Osteoblast (primary cell): ENCODE measurements at regions not wholly inside any gene's neighbourhood (a gene's known extent, or its start where the extent isn't known, plus 50 kb on each side); places are given as distances from the start of the nearest gene placed in this dataset.

Experiments used
- DNase-seq: peaks from one replicate; pipeline ENCODE4 v3.0.0; 2011; ENCODE audit warnings: low spot score, mixed read lengths; ENCODE audit not compliant: insufficient read length; ENCODE audit errors: missing footprints
- H2AFZ ChIP-seq: 2 replicates; pipeline ENCODE4 v1.6.0; 2011; ENCODE audit warnings: mild to moderate bottlenecking, low read length
- H3K27ac ChIP-seq: 2 replicates; pipeline ENCODE4 v1.5.1; 2011; ENCODE audit warnings: mild to moderate bottlenecking, low read depth, low read length, moderate library complexity
- H3K27me3 ChIP-seq: 2 replicates; pipeline ENCODE4 v1.6.0; 2012; ENCODE audit warnings: mild to moderate bottlenecking, control low read depth, inconsistent platforms, low read length, moderate library complexity; ENCODE audit not compliant: insufficient read depth
- H3K36me3 ChIP-seq: 2 replicates; pipeline ENCODE4 v1.5.1; 2011; ENCODE audit warnings: mild to moderate bottlenecking, low read length, control low read depth, moderate library complexity; ENCODE audit not compliant: insufficient read depth
- H3K4me1 ChIP-seq: 2 replicates; pipeline ENCODE4 v1.5.1; 2011; ENCODE audit warnings: mild to moderate bottlenecking, low read length, control low read depth, moderate library complexity; ENCODE audit not compliant: insufficient read depth
- H3K4me2 ChIP-seq: 2 replicates; pipeline ENCODE4 v1.6.0; 2011; ENCODE audit warnings: mild to moderate bottlenecking, low read length; ENCODE audit not compliant: insufficient read depth
- H3K4me3 ChIP-seq: fragments of 200-600 bp; sonication (generic); 3 replicates; pipeline ENCODE4 v1.5.1; 2012; ENCODE audit warnings: mild to moderate bottlenecking, low read length, inconsistent platforms; ENCODE audit not compliant: insufficient read depth
- H3K79me2 ChIP-seq: 2 replicates; pipeline ENCODE4 v1.6.0; 2012; ENCODE audit warnings: mild to moderate bottlenecking, low read length, control low read depth, inconsistent platforms; ENCODE audit not compliant: insufficient read depth
- H3K9me3 ChIP-seq: 2 replicates; pipeline ENCODE4 v1.5.1; 2011; ENCODE audit warnings: low read depth, low read length, control low read depth
- H4K20me1 ChIP-seq: 2 replicates; pipeline ENCODE4 v1.6.0; 2012; ENCODE audit warnings: mild to moderate bottlenecking, low read length, control low read depth; ENCODE audit not compliant: insufficient read depth
- TF ChIP-seq, protein P1 (sequence below): IDR thresholded peaks from 2 replicates; pipeline ENCODE4 v1.5.1; 2011; ENCODE audit warnings: mild to moderate bottlenecking, low read depth, low read length, moderate library complexity; ENCODE audit errors: extremely low read depth

DNA sequence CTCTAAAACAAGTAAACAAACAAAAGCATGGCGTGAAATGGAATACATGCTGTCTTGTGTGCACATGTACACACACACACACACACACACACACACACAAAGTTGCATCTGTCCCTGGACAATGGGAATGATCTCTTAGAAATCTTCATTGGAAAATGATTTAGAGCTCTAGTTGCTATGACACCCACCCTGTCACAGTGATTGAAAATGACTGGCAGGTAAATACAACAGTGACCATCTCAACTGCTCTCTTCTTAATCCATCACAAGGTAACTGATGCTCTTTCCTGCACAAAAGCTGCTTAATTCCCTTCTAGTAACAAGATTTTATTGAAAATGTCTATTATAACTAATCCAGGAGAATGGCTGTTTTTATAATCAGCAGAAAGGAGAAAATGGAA lies 1011.7 kb upstream of the GYPC start:
- Histone ChIP-seq H3K79me2 (no peaks in the 10 kb centered on the region), H3K36me3 (no peaks in the 10 kb centered on the region), H3K27ac (no peak overlapping the region), H3K9me3 (no peaks in the 10 kb centered on the region), H4K20me1 (no peaks in the 10 kb centered on the region), H3K4me3 (no peak overlapping the region), H3K4me1 (no peaks in the 10 kb centered on the region), H3K4me2 (no peak overlapping the region), H2AFZ (no peak overlapping the region), H3K27me3 (no peaks in the 10 kb centered on the region)
- DNase-seq: peak; percentile 17
- TF ChIP-seq, protein P1, sequence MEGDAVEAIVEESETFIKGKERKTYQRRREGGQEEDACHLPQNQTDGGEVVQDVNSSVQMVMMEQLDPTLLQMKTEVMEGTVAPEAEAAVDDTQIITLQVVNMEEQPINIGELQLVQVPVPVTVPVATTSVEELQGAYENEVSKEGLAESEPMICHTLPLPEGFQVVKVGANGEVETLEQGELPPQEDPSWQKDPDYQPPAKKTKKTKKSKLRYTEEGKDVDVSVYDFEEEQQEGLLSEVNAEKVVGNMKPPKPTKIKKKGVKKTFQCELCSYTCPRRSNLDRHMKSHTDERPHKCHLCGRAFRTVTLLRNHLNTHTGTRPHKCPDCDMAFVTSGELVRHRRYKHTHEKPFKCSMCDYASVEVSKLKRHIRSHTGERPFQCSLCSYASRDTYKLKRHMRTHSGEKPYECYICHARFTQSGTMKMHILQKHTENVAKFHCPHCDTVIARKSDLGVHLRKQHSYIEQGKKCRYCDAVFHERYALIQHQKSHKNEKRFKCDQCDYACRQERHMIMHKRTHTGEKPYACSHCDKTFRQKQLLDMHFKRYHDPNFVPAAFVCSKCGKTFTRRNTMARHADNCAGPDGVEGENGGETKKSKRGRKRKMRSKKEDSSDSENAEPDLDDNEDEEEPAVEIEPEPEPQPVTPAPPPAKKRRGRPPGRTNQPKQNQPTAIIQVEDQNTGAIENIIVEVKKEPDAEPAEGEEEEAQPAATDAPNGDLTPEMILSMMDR: no peak

- Histone ChIP-seq H3K9me3 (no peaks in the 10 kb centered on the region), H3K79me2 (no peaks in the 10 kb centered on the region), H3K4me2 (no peak overlapping the region), H2AFZ (no peak overlapping the region), H3K4me3 (no peak overlapping the region), H3K4me1 (no peaks in the 10 kb centered on the region), H3K27ac (no peak overlapping the region), H3K27me3 (no peaks in the 10 kb centered on the region), H4K20me1 (no peaks in the 10 kb centered on the region), H3K36me3 (no peaks in the 10 kb centered on the region)
- no peak for DNase-seq
- TF ChIP-seq, protein P1: no peak
Measured at GRCh38 chr2:125652280-125652679, 1003.7 kb upstream of the GYPC start.

- no peak for DNase-seq
- Histone ChIP-seq H3K4me1 (no peaks in the 10 kb centered on the region), H3K27ac (no peak overlapping the region), H3K9me3 (no peaks in the 10 kb centered on the region), H3K4me2 (no peak overlapping the region), H3K79me2 (no peaks in the 10 kb centered on the region), H4K20me1 (no peaks in the 10 kb centered on the region), H3K4me3 (no peak overlapping the region), H2AFZ (no peak overlapping the region), H3K36me3 (no peaks in the 10 kb centered on the region), H3K27me3 (no peaks in the 10 kb centered on the region)
- TF ChIP-seq, protein P1: no peak
Measured at GRCh38 chr2:125654226-125654625, 1001.7 kb upstream of the GYPC start.

- Histone ChIP-seq H4K20me1 (no peaks in the 10 kb centered on the region), H3K36me3 (no peaks in the 10 kb centered on the region), H2AFZ (no peak overlapping the region), H3K9me3 (no peaks in the 10 kb centered on the region), H3K27me3 (no peaks in the 10 kb centered on the region), H3K4me3 (no peak overlapping the region), H3K4me1 (no peaks in the 10 kb centered on the region), H3K27ac (no peak overlapping the region), H3K4me2 (no peak overlapping the region), H3K79me2 (no peaks in the 10 kb centered on the region)
- no peak for DNase-seq
- TF ChIP-seq, protein P1: no peak
Measured at GRCh38 chr2:125656190-125656589, 999.8 kb upstream of the GYPC start.
